ENCODE measurements at regions not wholly inside any gene's neighbourhood (a gene's known extent, or its start where the extent isn't known, plus 50 kb on each side); places are given as distances from the start of the nearest gene placed in this dataset.

GRCh38 chr1:230577537-230577936, 64.7 kb upstream of the COG2 start:
- Histone ChIP-seq H2BK120ac (ENCODE audit: low read depth, low read length) (no peak overlapping the region), H4K8ac (ENCODE audit: low read depth in 2 of 2, low read length in 2 of 2) (no peak overlapping the region), H3K9me1 (ENCODE audit: insufficient read depth, low read length) (no peaks in the 10 kb centered on the region), H3K9me3 (ENCODE audit: control insufficient read depth, insufficient read depth, low read length) (no peaks in the 10 kb centered on the region), H3K18ac (ENCODE audit: low read depth, low read length) (no peak overlapping the region), H2AK5ac (ENCODE audit: low read depth, low read length) (no peak overlapping the region), H3K9ac (ENCODE audit: low read depth, low read length) (no peak overlapping the region), H2AFZ (replicated peaks; ENCODE audit: low read length, poor library complexity) (no peak overlapping the region), H3K4me2 (ENCODE audit: low read depth, low read length) (no peak overlapping the region), H3K4me1 (ENCODE audit: control insufficient read depth, insufficient read depth, low read length) (no peaks in the 10 kb centered on the region), H4K5ac (ENCODE audit: low read depth, low read length) (no peak overlapping the region), H2AK9ac (replicated peaks; ENCODE audit: low read depth, low read length, poor library complexity) (no peak overlapping the region), H3K27me3 (ENCODE audit: control insufficient read depth, insufficient read depth, low read length) (no peaks in the 10 kb centered on the region), H3K79me1 (ENCODE audit: low read depth in 1 of 2, low read length in 2 of 2) (no peaks in the 10 kb centered on the region), H3K23ac (ENCODE audit: low read depth, low read length) (no peak overlapping the region), H4K91ac (ENCODE audit: insufficient read depth, low read depth, low read length) (no peak overlapping the region), H2BK20ac (ENCODE audit: low read depth, low read length) (no peak overlapping the region), H3K14ac (replicated peaks; ENCODE audit: low read depth, low read length) (no peak overlapping the region), H2BK5ac (ENCODE audit: low read depth, low read length, poor library complexity, severe bottlenecking) (no peak overlapping the region), H3K56ac (ENCODE audit: extremely low read depth, insufficient read depth, low read length) (no peak overlapping the region), H3K4me3 (ENCODE audit: insufficient read depth, low read depth, low read length) (no peak overlapping the region), H3K4ac (ENCODE audit: low read depth, low read length) (no peak overlapping the region), H3K27ac (ENCODE audit: insufficient read depth, low read length) (no peak overlapping the region), H2BK15ac (ENCODE audit: low read depth, low read length) (no peak overlapping the region), H4K20me1 (ENCODE audit: insufficient read depth, low read length) (no peaks in the 10 kb centered on the region), H3K36me3 (ENCODE audit: control insufficient read depth, insufficient read depth, low read length) (no peaks in the 10 kb centered on the region)
- ATAC-seq (ENCODE audit: low read depth) (no peak), DNase-seq (no peak)
- CTCF ChIA-PET: no interaction called here
- 57% methylated on average over 1 of the region's 3 CpGs; no CpG with 5 or more reads in 1 of the 2 experiments for WGBS, 2 experiments (ENCODE audit: extremely low coverage in 2 of 2, insufficient read length in 1 of 2)
- TF ChIP-seq CEBPB (IDR thresholded peaks at IDR 0.05; ENCODE audit: low read depth, low read length) (no peak), RFX5 (IDR thresholded peaks at IDR 0.05; ENCODE audit: low read depth, low read length) (no peak), CTCF (conservative IDR thresholded peaks at IDR 0.05; ENCODE audit: low read depth, low read length) (no peak), RCOR1 (IDR thresholded peaks at IDR 0.05; ENCODE audit: insufficient replicate concordance, low read length) (no peak), FOS (IDR thresholded peaks at IDR 0.05; ENCODE audit: low read depth, low read length) (no peak), USF2 (IDR thresholded peaks at IDR 0.05; ENCODE audit: low read depth, low read length) (no peak), MAFK (IDR thresholded peaks at IDR 0.05; ENCODE audit: low read depth, low read length) (no peak), POLR2A (IDR thresholded peaks at IDR 0.05; ENCODE audit: low read depth, low read length) (no peak), BHLHE40 (IDR thresholded peaks at IDR 0.05; ENCODE audit: low read depth, low read length) (no peak), ELK1 (IDR thresholded peaks at IDR 0.05; ENCODE audit: borderline replicate concordance, low read depth, low read length) (no peak), MXI1 (IDR thresholded peaks at IDR 0.05; ENCODE audit: borderline replicate concordance, low read depth, low read length) (no peak)
- in situ Hi-C loops (cut with MboI; ENCODE audit: low sequenced_read_pairs) (loop anchor here (25.0 kb wide), 1 partner anchor 540 kb away; no protein-coding TSS in a partner anchor), dilution Hi-C loops (cut with HindIII; ENCODE audit: low sequenced_read_pairs, unreplicated experiment) (no loop called here), intact Hi-C loops (cut with micrococcal nuclease) (no loop called here)
- POLR2A ChIA-PET (ENCODE audit: unreplicated experiment): no interaction called here
- no TSS peak for BruUV-seq (replicated peaks)
